GM19438 (cell line): ENCODE measurements at regions not wholly inside any gene's neighbourhood (a gene's known extent, or its start where the extent isn't known, plus 50 kb on each side); places are given as distances from the start of the nearest gene placed in this dataset.

ENCODE experiments used
- ATAC-seq: cut with Tn5 transposase; IDR thresholded peaks from one replicate; pipeline ENCODE4 v1.9.1; 2021; ENCODE audit warnings: low read depth; ENCODE audit not compliant: unreplicated experiment

DNA sequence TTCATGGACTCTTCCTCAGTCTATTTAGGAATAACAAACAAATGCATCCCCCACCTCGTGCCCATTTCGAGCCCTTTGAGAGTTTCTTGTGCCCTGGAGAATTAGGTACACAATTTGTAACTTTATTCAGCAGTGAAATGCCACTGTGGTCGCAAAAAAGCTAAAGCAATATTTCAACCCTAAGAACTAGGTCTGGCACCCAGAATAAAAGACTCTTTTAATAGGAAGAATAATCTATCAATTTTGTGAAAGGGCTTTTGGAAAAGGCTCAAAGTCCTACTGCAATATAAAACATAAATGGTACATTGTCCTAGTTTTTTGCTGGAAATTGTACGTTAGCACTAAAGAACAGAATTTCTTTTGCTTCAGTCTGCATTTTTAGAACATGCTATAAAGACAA is 304.6 kb upstream of the TENM3 start:
- no peak for ATAC-seq

DNA sequence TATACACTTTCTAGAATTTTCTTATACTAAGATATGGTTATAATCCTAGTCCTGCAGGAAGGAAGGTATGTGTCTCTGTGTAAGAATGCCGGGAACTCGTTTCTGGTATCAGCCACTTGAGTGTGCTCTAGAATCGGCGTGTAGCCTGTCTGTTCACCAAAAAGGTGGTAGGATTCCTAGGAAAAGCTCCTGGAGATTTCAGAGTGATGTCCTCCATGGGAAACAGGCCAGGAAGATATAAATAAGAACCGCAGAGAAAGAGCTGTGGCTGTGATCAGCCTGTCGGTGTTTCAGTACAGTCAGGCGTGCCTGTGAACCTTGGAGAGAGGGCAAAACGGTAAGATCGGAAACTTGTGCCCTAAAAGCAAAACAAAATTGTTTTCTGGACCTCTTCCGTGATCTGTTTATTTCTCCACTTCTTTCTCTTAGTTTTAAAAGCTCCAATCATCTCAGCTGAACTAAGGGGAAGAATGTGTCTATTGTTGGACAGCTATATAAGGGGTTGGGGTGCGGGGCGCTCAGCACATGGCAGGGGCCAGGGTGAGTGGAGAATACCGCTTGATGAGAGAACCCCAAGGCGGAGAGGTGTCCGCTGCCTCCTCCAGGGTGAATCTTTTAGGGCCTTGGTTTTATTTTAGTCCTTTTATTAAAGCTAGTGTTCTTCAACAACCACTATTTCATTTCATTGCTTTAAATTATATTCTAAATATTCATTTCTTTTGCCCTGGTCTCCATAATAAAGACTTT is 303.8 kb upstream of the TENM3 start:
- ATAC-seq: no peak

DNA sequence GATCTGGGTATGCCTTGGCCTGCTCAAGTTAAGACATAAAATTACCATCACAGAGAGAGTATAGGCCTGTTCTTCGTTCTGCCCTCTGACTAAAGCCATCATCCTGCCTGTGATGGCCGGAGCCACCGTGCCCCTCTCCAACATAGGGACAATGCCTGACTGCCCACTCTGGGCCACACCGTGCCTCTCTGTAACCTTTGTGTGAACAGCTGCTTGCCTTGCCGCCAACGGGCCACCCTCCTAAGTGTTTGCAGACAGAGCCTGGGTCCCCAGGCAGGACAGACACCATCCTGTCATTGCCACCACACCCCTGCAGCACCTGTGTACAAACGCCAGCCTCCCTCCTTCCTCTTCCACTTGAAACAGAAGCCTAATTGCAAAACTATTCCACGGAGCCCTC is 298.7 kb upstream of the TENM3 start:
- ATAC-seq: no peak

DNA sequence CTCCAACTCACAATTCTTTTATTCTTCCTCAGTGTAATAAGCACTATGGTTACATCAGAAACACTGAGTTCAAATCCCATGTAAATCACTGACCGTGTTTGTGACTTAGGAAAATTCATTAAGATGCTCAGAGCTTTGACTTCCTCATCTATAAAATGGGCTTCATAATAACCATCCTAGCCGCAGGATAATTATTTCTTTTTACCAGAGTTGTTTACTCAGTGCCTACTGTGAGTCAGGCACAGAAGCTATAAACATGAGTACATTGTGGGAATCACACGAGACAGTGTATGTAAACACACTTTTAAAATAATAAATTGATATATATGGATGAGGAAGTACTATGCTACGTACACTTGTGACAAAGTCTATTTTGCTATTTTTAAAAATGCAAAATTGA is 296.3 kb upstream of the TENM3 start:
- no peak for ATAC-seq

DNA sequence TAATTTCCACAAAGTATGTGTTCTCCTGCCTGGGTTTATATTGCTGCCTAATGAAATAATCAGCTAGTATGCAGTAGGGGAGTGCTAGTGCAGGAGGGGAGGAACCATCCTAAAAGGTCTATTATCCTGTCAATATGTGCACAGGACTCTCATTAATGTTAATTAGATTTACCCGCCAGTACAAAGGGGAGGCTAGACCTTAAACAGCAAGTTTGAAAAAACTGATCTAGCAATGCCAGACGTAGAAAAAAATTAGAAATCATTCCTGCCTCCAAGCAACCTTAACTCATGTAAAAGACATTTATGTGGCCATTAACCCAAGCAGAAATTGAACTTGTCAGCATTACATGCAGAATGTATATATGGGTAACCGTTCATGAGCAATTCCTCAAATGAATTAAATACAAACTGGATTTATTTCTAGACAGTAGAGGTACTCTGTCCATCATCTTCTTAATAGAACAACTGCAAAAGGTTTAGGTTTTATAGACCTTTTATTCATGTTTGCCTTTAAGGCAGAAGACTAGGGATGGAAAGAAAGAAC is 294.3 kb upstream of the TENM3 start:
- ATAC-seq: no peak

DNA sequence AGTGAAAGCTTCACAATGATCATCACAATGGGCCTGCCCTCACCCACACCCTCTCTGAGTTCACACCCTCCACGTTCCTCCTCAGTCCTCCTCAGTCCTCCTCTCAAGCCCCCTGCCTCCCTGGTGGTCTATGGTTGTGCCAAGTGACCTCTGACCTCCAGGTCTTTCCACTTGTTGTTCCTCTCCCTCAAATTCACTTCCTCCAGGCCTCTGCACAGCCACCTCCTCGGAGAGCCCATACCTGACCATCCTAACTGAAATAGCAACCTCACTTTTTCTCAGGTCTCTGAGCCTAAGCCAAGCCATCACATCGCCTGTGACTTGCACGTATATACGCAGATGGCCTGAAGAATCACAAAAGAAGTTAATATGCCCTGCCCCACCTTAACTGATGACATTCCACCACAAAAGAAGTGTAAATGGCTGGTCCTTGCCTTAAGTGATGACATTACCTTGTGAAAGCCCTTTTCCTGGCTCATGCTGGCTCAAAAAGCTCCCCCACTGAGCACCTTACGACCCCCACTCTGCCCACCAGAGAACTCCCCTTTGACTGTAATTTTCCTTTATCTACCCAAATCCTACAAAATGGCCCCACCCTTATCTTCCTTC is 293.4 kb upstream of the TENM3 start:
- ATAC-seq: no peak

DNA sequence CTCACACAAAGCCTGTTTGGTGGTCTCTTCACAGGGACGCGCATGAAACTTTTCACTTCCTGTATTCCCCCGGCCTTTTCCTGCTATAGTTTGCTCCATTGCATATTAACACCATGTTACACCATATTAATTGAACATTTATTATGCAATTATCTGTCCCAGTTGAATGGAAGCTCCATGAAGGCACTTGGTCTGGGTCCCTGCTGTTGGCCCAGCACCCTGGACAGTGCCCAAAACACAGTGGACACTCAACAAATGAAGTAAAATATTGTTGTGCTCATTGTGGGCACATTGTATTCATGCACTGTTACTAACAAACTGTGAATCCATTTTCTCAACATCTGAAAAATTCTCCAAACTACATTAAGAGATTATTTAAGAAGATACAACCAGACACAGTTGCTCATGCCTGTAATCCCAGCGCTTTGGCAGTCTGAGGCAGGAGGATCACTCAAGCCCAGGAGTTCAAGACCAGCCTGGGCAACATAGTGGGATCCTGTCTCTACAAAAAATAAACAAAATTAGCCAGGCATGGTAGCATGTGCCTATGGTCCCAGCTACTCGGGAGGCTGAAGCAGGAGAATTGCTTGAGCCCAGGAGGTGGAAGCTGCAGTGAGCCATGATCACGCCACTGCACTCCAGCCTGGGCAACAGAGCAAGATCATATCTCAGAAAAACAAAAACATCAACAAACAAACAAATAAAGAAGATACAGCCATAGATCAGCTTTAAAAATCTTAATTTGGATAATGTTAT is 292.7 kb upstream of the TENM3 start:
- no peak for ATAC-seq

DNA sequence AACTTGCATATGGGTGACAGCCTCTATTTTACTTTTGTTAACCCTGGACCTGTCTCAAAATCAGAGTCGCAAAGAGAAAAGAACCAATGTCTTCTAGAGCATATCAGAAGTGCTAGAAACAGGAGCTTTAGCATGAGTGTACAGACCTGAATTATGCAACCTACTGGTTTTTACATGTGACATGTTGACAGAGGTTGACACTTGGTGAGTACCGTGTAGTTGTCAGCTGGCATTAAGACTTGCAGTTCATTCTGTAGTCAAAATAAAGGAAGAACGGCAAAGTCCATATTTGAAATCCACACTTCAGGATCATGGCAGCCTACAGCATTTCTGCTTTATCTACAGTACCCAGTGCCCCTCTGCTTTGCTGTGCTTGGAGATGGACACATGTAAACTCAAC is 291.9 kb upstream of the TENM3 start:
- no peak for ATAC-seq

DNA sequence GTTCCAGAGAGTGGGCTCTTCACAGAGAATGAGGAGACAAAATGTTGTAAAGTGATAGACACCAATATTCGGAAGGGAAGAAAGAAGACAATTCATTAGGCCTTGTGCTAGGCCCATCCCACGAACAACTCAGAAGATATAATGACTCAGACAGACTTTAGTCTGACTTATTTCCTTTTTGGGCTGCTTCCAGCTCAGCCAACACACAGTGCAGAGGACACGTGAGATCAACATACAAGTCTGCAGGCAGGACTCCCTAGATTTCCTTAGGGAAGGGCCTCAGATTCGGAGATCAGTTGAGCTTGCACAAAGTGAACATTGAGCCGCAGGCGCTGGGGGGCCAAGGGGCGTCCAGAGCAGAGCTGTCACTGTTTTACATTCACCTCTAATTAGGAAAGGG is 290.7 kb upstream of the TENM3 start:
- no peak for ATAC-seq

DNA sequence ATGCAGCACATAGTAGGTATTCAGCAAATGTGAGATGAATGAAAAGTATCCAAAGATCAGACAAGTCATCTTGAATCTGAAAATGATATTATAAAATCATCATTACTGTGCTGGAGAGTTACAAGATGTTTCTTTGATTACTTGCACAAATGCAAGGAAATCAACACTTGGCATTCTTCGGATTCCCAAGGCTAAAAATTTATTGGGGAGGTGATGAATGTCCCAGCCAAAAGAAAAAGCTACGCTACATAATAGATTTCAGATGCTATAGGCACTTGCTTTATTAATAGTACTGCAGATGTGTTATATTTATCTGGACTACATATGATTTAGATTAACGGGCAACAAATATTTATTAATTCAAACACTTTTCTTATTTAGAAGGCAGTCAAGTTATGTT is 286.7 kb upstream of the TENM3 start:
- ATAC-seq: no peak

DNA sequence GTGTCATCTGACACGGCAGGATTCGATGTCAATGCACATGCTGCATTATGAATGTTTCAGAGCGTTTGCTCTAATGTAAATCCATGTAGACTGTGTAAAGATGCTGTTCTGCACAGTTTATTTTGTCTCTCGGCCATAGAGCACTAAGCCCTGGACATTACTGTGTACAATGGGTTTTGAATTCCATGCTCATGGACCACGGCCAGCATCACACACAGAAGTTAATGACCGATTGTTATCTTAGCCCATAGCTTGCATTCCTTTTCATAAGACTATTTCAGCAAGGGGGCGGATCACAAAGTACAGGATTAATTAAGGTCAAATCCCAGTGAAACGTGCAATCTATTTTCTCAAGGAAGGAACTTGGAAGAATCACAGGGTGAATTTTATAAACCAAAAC is 286.1 kb upstream of the TENM3 start:
- no peak for ATAC-seq

DNA sequence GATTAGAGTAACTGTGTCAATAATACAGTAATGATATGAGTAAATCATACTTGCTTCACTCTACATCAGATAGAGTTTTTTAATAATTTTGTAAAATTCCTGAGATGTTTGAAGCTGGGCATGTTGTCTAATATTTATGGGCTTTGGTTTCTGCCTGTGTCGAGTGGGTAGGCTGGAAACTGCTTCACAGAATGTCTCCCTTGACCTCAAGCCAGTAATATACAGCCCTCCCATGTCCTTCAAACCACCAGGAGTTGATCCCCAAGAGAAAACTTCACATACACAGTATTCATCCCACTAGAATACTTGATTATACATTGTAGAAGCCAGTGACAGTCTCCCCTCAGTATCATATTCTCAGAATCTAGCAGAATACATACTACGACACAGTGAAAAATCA is 284.8 kb upstream of the TENM3 start:
- no peak for ATAC-seq

DNA sequence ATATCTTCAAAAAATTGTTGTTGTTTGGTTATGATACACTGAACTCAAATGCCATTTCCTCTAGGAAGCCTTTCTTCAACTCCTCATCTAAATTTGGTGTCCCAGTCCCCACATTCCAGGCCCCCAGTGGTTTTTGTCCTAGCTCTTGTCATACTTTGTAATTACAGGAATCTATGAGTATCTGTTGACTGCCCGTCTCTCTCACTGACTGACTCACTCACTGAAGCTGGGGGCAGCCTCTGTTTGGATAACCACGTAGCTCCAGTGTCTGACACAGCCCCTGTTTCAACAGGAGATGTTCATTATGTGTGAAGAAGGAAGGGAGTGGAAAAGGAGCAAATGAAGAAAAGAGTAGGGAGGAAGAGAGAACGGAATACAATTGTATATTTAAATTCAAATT is 284.1 kb upstream of the TENM3 start:
- no peak for ATAC-seq

DNA sequence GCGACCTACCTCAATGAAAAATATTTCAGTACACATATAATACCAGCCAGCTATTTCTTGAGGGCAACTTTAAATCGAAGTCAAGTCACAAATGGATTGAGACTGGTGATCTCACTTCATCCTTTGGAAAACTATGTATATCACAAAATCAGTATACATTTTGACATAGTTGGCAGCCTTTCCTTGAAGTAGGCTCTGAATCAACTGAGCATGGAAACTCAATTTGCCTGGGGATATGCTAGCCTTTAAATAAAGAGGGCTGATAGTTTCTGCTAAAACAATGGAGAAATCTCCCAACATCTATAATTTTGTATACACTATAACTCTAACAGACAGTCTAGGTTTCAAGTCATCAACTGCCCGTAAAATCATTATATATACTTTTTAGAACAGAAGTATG is 282.8 kb upstream of the TENM3 start:
- ATAC-seq: no peak

DNA sequence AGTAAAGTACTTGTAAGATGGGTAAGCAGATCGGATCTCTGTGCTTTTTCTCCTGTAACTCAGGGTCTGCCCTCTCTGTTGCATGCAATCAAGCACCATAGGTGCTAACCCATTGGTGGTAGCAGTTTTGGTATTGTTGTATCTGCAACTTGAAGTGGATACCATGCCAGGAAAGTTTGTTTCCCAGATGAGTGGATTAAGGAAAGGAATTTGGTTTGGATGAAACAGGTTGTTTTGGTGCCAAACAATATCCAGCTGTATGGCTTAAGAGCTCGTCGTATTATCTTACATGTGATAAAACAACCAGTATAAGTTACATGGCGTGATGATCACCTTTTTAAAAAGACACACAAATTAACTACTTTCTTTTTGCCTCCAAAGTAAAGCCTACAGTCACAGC is 280.9 kb upstream of the TENM3 start:
- ATAC-seq: no peak

DNA sequence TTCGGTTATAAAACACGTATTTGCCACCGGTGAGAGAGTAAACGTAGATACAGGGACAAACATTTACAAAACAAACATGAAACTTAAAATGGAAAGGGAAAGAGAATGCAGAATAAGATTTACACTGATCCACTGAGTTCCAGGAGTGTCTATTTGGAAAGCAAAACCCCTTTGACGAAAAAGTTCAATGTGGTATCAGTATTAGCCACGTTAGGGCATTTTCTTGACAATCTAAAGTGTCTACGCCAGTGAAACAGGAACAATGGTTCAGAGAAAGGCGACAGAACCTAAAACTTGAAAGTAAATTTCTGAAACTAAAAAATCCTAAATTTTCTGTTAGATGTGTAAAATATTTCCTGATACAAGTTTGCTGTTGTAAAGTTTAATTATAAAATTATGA is 278.5 kb upstream of the TENM3 start:
- no peak for ATAC-seq

DNA sequence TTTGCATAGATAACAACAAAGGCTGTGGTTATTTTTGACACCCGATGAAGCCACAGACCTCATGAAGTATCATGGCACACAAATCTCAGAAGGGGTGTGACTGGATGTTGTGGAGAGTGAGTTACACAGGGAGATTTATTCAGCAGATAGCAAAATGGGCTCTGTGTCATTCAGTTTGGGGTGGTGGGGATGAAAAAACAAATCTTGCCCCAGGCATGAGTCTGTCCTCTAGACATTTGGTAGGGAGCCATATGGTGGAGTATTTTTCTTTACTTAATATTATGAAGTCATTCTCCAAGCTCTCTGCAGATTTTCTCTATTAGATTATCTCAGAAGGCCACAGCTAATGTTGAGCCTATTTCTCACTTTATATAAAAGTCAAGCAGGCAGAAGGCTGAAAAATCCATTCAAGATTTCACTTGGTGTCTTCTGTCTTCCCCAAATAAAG is 277.1 kb upstream of the TENM3 start:
- no peak for ATAC-seq

DNA sequence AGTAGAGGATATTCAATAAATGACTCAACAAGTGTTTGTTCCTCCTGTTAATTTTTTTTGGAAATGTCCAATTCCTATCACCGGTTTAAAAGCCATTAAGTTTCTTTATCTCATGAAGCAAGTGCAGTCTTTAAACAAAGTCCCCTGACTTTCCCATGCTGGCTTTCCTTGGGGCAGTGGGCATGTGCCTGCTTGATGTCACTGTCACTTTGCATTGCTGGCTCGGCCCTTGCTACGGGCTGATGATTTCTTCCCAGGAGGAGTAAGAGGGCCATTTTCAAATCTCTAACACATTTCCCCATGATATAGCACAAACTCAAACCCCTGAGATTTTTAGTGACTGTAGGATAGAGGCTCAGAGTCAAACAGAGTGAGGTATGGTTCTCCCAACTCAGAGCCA is 275.8 kb upstream of the TENM3 start:
- ATAC-seq: no peak

DNA sequence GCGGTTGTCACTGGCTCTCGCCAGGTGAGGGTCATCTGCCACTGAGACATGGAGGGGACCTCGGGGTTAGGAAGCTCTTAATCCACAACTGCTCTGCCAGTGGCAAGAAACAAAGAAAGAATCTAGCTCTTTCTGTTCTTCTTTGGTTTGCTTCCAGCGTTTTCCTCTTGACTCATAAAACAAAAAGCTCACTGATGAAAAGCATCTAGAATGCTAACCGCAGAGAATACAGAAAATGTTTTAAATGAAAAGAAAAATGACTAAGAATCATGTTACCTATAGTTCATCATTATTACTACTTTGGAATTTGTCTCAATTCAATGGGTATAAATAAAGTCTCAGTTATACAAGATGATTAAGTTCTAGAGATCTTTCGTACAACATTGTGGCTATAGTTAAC is 274.8 kb upstream of the TENM3 start:
- no peak for ATAC-seq

DNA sequence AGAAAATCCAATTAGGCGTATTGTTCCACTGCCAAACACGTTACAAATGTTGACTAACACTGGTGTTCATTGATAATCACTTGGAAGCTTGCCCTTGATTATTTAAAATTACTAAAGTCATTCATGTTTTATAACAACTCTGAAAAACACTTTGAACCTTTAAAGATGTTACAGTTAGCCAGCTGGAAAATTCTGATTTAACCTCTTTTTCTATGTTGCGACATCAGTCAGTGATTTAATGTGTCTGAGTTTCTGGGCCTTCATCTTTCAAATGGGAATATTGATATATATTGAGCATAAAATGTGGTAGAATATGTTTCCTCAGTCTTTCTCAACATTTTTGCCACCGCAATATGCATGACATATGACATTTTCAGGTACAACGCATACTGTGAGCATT is 274.1 kb upstream of the TENM3 start:
- no peak for ATAC-seq

DNA sequence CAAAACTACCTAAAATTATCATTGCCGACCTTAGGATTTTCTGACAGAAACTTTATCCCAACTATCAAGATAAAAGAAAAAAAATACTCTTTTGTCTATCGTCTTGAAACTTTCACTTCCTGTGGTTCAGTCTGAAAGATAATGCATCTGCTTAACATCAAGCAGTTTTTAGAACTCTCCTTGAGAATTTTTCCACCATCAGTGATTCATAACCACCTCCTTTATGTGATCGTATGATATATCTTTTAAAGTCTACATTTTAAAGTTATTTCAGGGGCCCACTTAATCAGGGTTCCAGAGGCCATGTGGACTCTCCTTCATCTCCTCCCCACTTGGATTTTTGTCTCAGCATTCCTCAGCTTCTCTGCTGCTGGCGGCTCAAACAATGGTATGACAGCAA is 272.8 kb upstream of the TENM3 start:
- no peak for ATAC-seq

DNA sequence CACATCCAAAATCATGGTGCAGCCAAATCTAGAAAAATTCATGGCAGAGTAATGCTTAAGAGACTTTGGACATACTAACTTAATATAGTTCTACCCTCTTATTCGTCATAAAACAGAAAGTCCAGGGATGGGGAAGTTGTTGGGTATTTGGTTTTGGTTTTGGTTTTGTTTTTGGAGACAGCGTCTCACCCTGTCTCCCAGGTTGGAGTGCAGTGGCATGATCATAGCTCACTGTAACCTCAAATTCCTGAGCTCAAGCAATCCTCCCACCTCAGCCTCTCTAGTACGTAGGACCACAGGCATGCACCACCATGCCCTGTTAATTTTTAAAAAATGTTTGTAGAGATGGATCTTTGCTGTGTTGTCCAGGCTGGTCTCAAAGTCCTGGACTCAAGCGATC is 271.8 kb upstream of the TENM3 start:
- peak; percentile 64 for ATAC-seq
